ENCODE measurements at regions not wholly inside any gene's neighbourhood (a gene's known extent, or its start where the extent isn't known, plus 50 kb on each side); places are given as distances from the start of the nearest gene placed in this dataset.
A peak's percentile ranks its signal among the peaks of the same experiment; 100 is the strongest.

GRCh38 chr4:18075823-18076433 lies 54.4 kb upstream of the LCORL start:
- H3K4me1 ChIP-seq (ENCODE audit: insufficient read depth, low read length, poor library complexity, severe bottlenecking): no peaks in the 10 kb centered on the region
- no peaks in the 10 kb centered on the region for H3K36me3 ChIP-seq (ENCODE audit: insufficient read depth, low read length)
- H3K79me2 ChIP-seq (ENCODE audit: insufficient read depth, low read length): no peaks in the 10 kb centered on the region
- H3K4me2 ChIP-seq (ENCODE audit: low read depth, low read length, poor library complexity, severe bottlenecking): peak overlapping the region; percentile 33
- TF ChIP-seq EZH2phosphoT487 (IDR thresholded peaks at IDR 0.05; ENCODE audit: borderline replicate concordance) (no peak), CTCF (conservative IDR thresholded peaks at IDR 0.05; ENCODE audit: low read length) (peak; percentile 70)
- H2AFZ ChIP-seq (ENCODE audit: low read length): peak overlapping the region; percentile 86
- no peaks in the 10 kb centered on the region for H3F3A ChIP-seq (ENCODE audit: low read depth)
- H3K27me3 ChIP-seq (ENCODE audit: insufficient read depth, low read length, poor library complexity, severe bottlenecking): peaks cover 29% of the 10 kb centered on the region
- H3K9me3 ChIP-seq (ENCODE audit: insufficient read depth, low read depth, low read length): no peaks in the 10 kb centered on the region
- peak overlapping the region; percentile 10 for H3K4me3 ChIP-seq (ENCODE audit: low read length, poor library complexity, severe bottlenecking)
- no peaks in the 10 kb centered on the region for H3K9me2 ChIP-seq (replicated peaks; ENCODE audit: low read depth, low read length)
- H4K20me1 ChIP-seq (ENCODE audit: insufficient read depth, low read length, poor library complexity, severe bottlenecking): no peaks in the 10 kb centered on the region
- no peak overlapping the region for H3K9ac ChIP-seq (ENCODE audit: low read depth, low read length, poor library complexity, severe bottlenecking)

- no peaks in the 10 kb centered on the region for H3F3A ChIP-seq (ENCODE audit: low read depth)
- TF ChIP-seq EZH2phosphoT487 (IDR thresholded peaks at IDR 0.05; ENCODE audit: borderline replicate concordance): no peak
- no peak for TF ChIP-seq CTCF (conservative IDR thresholded peaks at IDR 0.05; ENCODE audit: low read length)
These were observed 50.3 kb upstream of the LCORL start for GRCh38 chr4:18071894-18072293.

More at GRCh38 chr4:18071894-18072293, 50.3 kb upstream of the LCORL start:
- no peaks in the 10 kb centered on the region for H3K9me2 ChIP-seq (replicated peaks; ENCODE audit: low read depth, low read length)
- no peaks in the 10 kb centered on the region for H3K9me3 ChIP-seq (ENCODE audit: insufficient read depth, low read depth, low read length)
- H3K4me3 ChIP-seq (ENCODE audit: low read length, poor library complexity, severe bottlenecking): no peak overlapping the region
- no peaks in the 10 kb centered on the region for H3K36me3 ChIP-seq (ENCODE audit: insufficient read depth, low read length)
- no peak overlapping the region for H3K9ac ChIP-seq (ENCODE audit: low read depth, low read length, poor library complexity, severe bottlenecking)
- H3K4me1 ChIP-seq (ENCODE audit: insufficient read depth, low read length, poor library complexity, severe bottlenecking): no peaks in the 10 kb centered on the region
- no peaks in the 10 kb centered on the region for H4K20me1 ChIP-seq (ENCODE audit: insufficient read depth, low read length, poor library complexity, severe bottlenecking)
- H3K4me2 ChIP-seq (ENCODE audit: low read depth, low read length, poor library complexity, severe bottlenecking): no peak overlapping the region
- no peak overlapping the region for H2AFZ ChIP-seq (ENCODE audit: low read length)
- H3K27me3 ChIP-seq (ENCODE audit: insufficient read depth, low read length, poor library complexity, severe bottlenecking): peaks cover 8% of the 10 kb centered on the region
- no peaks in the 10 kb centered on the region for H3K79me2 ChIP-seq (ENCODE audit: insufficient read depth, low read length)

Measured in Loucy (cell line).